SK-N-SH (cell line): ENCODE measurements at regions not wholly inside any gene's neighbourhood (a gene's known extent, or its start where the extent isn't known, plus 50 kb on each side); places are given as distances from the start of the nearest gene placed in this dataset.
"Not testable (repeated sequence)": the region's sequence is repeated elsewhere in the genome, so short reads cannot be mapped to it uniquely, and the experiment has no call there.

Experiments
- CTCF ChIA-PET: fragments of 300-600, 350-600 bp; formaldehyde crosslinking; extraction: SDS; loops from one replicate; lab custom pipeline; 2021; lab: Yijun Ruan, JAX
- POLR2A ChIA-PET: fragments of 350-600 bp; sonication (Branson Sonifier 250); formaldehyde crosslinking; extraction: SDS; loops from one replicate; lab custom pipeline; 2020; ENCODE audit warnings: antibody characterized with exemption, inconsistent platforms; lab: Yijun Ruan, JAX
- DNase-seq: peaks from one replicate; pipeline ENCODE4 v3.0.0; 2012
- H2AFZ ChIP-seq: fragments of 200-600 bp; sonication (generic); 2 replicates; pipeline ENCODE4 v1.8.1; 2016; ENCODE audit warnings: antibody characterized with exemption, mild to moderate bottlenecking, low read depth
- H3F3A ChIP-seq: fragments of 200-600 bp; sonication (generic); replicated peaks from 2 replicates; pipeline ENCODE3; 2016; ENCODE audit warnings: antibody characterized with exemption, mild to moderate bottlenecking; ENCODE audit not compliant: insufficient read depth
- H3K27ac ChIP-seq, 2 experiments: fragments of 200-500 bp in 1 of 2; fragments of 200-600 bp in 1 of 2; sonication (Bioruptor generic) in 1 of 2; sonication (generic), shearing (Covaris generic) in 1 of 2; 2 replicates each; pipeline versions ENCODE4 v1.5.1 to v1.6.1; 2014 to 2016; ENCODE audit warnings: low read depth in 2 of 2, inconsistent platforms in 1 of 2, low read length in 1 of 2, mild to moderate bottlenecking in 1 of 2, mixed read lengths in 1 of 2
- H3K27me3 ChIP-seq: fragments of 200-600 bp; sonication (generic), shearing (Covaris generic); 2 replicates; pipeline ENCODE4 v1.6.1; 2016; ENCODE audit warnings: mixed run types; ENCODE audit not compliant: insufficient read depth
- H3K36me3 ChIP-seq, 2 experiments: fragments of 200-500 bp in 1 of 2; fragments of 200-600 bp in 1 of 2; sonication (Bioruptor generic) in 1 of 2; sonication (generic) in 1 of 2; replicated peaks in 1 of 2; 2 replicates each; pipeline versions ENCODE3 to v1.5.1; 2014 to 2016; ENCODE audit warnings: low read length in 1 of 2, mild to moderate bottlenecking in 1 of 2; ENCODE audit not compliant: insufficient read depth in 2 of 2, control insufficient read depth in 1 of 2
- H3K4me1 ChIP-seq, 2 experiments: fragments of 200-500 bp in 1 of 2; fragments of 200-600 bp in 1 of 2; sonication (Bioruptor generic) in 1 of 2; sonication (generic), shearing (Covaris generic) in 1 of 2; 2 replicates each; pipeline versions ENCODE4 v1.5.1 to v1.6.1; 2014 to 2016; ENCODE audit warnings: low read depth in 1 of 2, low read length in 1 of 2, mixed run types in 1 of 2; ENCODE audit not compliant: insufficient read depth in 2 of 2, control insufficient read depth in 1 of 2
- H3K4me2 ChIP-seq: fragments of 200-600 bp; sonication (generic), shearing (Covaris generic); 2 replicates; pipeline ENCODE4 v1.6.1; 2017; ENCODE audit warnings: mixed run types
- H3K4me3 ChIP-seq, 2 experiments: fragments of 200-500 bp in 1 of 2; fragments of 200-600 bp in 1 of 2; sonication (Bioruptor generic) in 1 of 2; sonication (generic), shearing (Covaris generic) in 1 of 2; 2 replicates each; pipeline versions ENCODE4 v1.5.1 to v1.8.1; 2014 to 2016; ENCODE audit warnings: low read depth in 2 of 2, inconsistent platforms in 1 of 2, low read length in 1 of 2, mild to moderate bottlenecking in 1 of 2, mixed read lengths in 1 of 2, moderate library complexity in 1 of 2
- H3K79me2 ChIP-seq: fragments of 200-600 bp; sonication (generic); 2 replicates; pipeline ENCODE4 v1.8.1; 2017; ENCODE audit warnings: mild to moderate bottlenecking; ENCODE audit not compliant: insufficient read depth
- H3K9ac ChIP-seq: fragments of 200-600 bp; sonication (generic); 2 replicates; pipeline ENCODE4 v1.6.1; 2017; ENCODE audit warnings: mixed run types
- H3K9me2 ChIP-seq: fragments of 200-600 bp; sonication (generic); 2 replicates; pipeline ENCODE4 v1.6.1; 2017; ENCODE audit warnings: mixed run types
- H3K9me3 ChIP-seq: fragments of 200-600 bp; sonication (generic); 2 replicates; pipeline ENCODE4 v1.6.1; 2017; ENCODE audit warnings: mixed run types, mild to moderate bottlenecking, moderate library complexity
- H4K20me1 ChIP-seq: fragments of 200-600 bp; sonication (generic); 2 replicates; pipeline ENCODE4 v1.6.1; 2017; ENCODE audit warnings: mild to moderate bottlenecking, mixed run types; ENCODE audit not compliant: insufficient read depth
- CHD2 ChIP-seq: fragments of 150-350 bp; IDR thresholded peaks from 2 replicates; pipeline ENCODE4 v1.6.1; 2018; ENCODE audit warnings: low read length; ENCODE audit not compliant: partially characterized antibody
- CTCF ChIP-seq: fragments of 200-600 bp; sonication (generic); IDR thresholded peaks from 2 replicates; pipeline ENCODE4 v1.6.1; 2017; ENCODE audit warnings: antibody characterized with exemption, mild to moderate bottlenecking, moderate library complexity
- ELF1 ChIP-seq: IDR thresholded peaks from 2 replicates; pipeline ENCODE4 v1.4.0; 2012
- PBX3 ChIP-seq: IDR thresholded peaks from 2 replicates; pipeline ENCODE4; 2012
- RXRA ChIP-seq: IDR thresholded peaks from 2 replicates; pipeline ENCODE4 v1.4.0; 2012; ENCODE audit warnings: low read depth, mild to moderate bottlenecking, borderline replicate concordance
- ZBTB33 ChIP-seq: IDR thresholded peaks from 2 replicates; pipeline ENCODE4 v1.4.0; 2012; ENCODE audit warnings: low read depth, borderline replicate concordance
- WGBS: methylation state at CpG from one replicate; pipeline ENCODE4 v1.1.6; 2017; ENCODE audit warnings: low lambda C conversion rate; 5-methylcytosine and 5-hydroxymethylcytosine counted together

- no peak for TF ChIP-seq CTCF
- TF ChIP-seq, all 33 proteins: peak for 0
These were observed 257.1 kb downstream of the SYT10 start (continued) for GRCh38 chr12:33182485-33182884.

GRCh38 chr12:33180918-33181317 lies 258.7 kb downstream of the SYT10 start:
- 6% methylated on average over 1 of the region's 1 CpG for WGBS
- DNase-seq: no peak
- Histone ChIP-seq H3K4me2 (no peak overlapping the region), H3K9me3 (no peaks in the 10 kb centered on the region), H4K20me1 (no peaks in the 10 kb centered on the region), H3K9ac (no peak overlapping the region), H2AFZ (no peak overlapping the region), H3K27ac (no peak overlapping the region), H3K27me3 (no peaks in the 10 kb centered on the region), H3F3A (no peaks in the 10 kb centered on the region), H3K9me2 (no peaks in the 10 kb centered on the region), H3K4me3 (no peak overlapping the region), H3K36me3 (no peaks in the 10 kb centered on the region), H3K79me2 (no peaks in the 10 kb centered on the region), H3K4me1 (no peaks in the 10 kb centered on the region)
- TF ChIP-seq ZBTB33 (no peak), RXRA (no peak), CHD2 (no peak), ELF1 (no peak), PBX3 (0 out of 2 replicates have a peak, but pooled peaks have one; percentile 10)
- ChIA-PET POLR2A (no interaction called here), CTCF (no interaction called here)

GRCh38 chr12:33166260-33166659 lies 269.7 kb upstream of the PKP2 start:
- H3K27me3 ChIP-seq, DNase-seq, H3K4me2 ChIP-seq, H3K36me3 ChIP-seq, H4K20me1 ChIP-seq, H3K4me1 ChIP-seq, H3K27ac ChIP-seq, H3F3A ChIP-seq, H3K9me2 ChIP-seq, H3K9ac ChIP-seq, H3K4me3 ChIP-seq, H3K79me2 ChIP-seq, POLR2A ChIA-PET, H2AFZ ChIP-seq, H3K9me3 ChIP-seq: not testable (repeated sequence)
- CTCF ChIA-PET: interaction anchor here (0.5 kb wide), 1 partner anchor 729 kb away, joined by 3 read pairs; no protein-coding TSS in a partner anchor
- WGBS: 12% methylated on average over 3 of the region's 3 CpGs
